ENCODE measurements at regions not wholly inside any gene's neighbourhood (a gene's known extent, or its start where the extent isn't known, plus 50 kb on each side); places are given as distances from the start of the nearest gene placed in this dataset.

DNA sequence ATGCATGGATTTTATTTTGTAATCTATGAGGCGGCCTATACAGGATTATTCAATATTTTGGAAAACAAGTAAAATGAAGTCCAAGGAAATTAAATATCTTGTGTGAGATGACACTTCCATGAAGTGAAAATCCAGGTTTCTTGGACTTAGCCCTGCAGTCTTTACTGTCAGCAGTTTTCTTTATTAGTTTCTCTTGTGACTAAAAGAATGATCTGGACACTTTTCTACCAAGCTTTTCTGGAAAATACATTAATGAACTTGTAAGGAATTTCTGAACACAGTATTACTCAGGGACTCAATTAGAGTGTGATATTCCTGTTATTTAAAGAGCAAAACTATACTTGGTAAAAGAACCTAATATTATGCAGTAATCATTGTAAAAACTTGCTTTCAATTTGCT, 610.4 kb upstream of the SLC8A1 start:
- H3K9me3 ChIP-seq (ENCODE audit: insufficient read depth, low read depth): no peaks in the 10 kb centered on the region
- no peak overlapping the region for H3K4me2 ChIP-seq
- no TSS peak for BruUV-seq (replicated peaks)
- no peaks in the 10 kb centered on the region for H3K27me3 ChIP-seq (ENCODE audit: insufficient read depth, low read depth)
- H3K4me3 ChIP-seq: no peak overlapping the region
- no peaks in the 10 kb centered on the region for H4K20me1 ChIP-seq (ENCODE audit: insufficient read depth)
- DNase-seq: no peak
- CTCF ChIA-PET: no interaction called here
- POLR2A ChIA-PET (ENCODE audit: unreplicated experiment): no interaction called here
- no peaks in the 10 kb centered on the region for H3K79me2 ChIP-seq (ENCODE audit: low read depth)
- no peak overlapping the region for H3K27ac ChIP-seq
- H3K9me2 ChIP-seq (ENCODE audit: insufficient read depth): 0 out of 2 replicates have a peak, but pooled peaks cover 4% of the 10 kb centered on the region
- TF ChIP-seq, protein P1, sequence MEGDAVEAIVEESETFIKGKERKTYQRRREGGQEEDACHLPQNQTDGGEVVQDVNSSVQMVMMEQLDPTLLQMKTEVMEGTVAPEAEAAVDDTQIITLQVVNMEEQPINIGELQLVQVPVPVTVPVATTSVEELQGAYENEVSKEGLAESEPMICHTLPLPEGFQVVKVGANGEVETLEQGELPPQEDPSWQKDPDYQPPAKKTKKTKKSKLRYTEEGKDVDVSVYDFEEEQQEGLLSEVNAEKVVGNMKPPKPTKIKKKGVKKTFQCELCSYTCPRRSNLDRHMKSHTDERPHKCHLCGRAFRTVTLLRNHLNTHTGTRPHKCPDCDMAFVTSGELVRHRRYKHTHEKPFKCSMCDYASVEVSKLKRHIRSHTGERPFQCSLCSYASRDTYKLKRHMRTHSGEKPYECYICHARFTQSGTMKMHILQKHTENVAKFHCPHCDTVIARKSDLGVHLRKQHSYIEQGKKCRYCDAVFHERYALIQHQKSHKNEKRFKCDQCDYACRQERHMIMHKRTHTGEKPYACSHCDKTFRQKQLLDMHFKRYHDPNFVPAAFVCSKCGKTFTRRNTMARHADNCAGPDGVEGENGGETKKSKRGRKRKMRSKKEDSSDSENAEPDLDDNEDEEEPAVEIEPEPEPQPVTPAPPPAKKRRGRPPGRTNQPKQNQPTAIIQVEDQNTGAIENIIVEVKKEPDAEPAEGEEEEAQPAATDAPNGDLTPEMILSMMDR (conservative IDR thresholded peaks at IDR 0.05): no peak
- TF ChIP-seq EZH2 (IDR thresholded peaks at IDR 0.05; ENCODE audit: low read depth): no peak
- no peak overlapping the region for H2AFZ ChIP-seq
- no peaks in the 10 kb centered on the region for H3F3A ChIP-seq (ENCODE audit: insufficient read depth, low read depth)
- H3K4me1 ChIP-seq (replicated peaks; ENCODE audit: insufficient read depth): no peaks in the 10 kb centered on the region
- H3K36me3 ChIP-seq (ENCODE audit: low read depth): no peaks in the 10 kb centered on the region
- intact Hi-C loops (cut with micrococcal nuclease; ENCODE audit: unreplicated experiment): no loop called here

- POLR2A ChIA-PET (ENCODE audit: unreplicated experiment): no interaction called here
- no TSS peak for BruUV-seq (replicated peaks)
Measured at GRCh38 chr2:41066168-41066567, 614.3 kb upstream of the SLC8A1 start.

GRCh38 chr2:41068740-41069139, 616.9 kb upstream of the SLC8A1 start:
- DNase-seq: no peak
- TF ChIP-seq, protein P1 (conservative IDR thresholded peaks at IDR 0.05): no peak
- no peak for TF ChIP-seq EZH2 (IDR thresholded peaks at IDR 0.05; ENCODE audit: low read depth)
- no peak overlapping the region for H3K27ac ChIP-seq
- no peak overlapping the region for H2AFZ ChIP-seq
- no peaks in the 10 kb centered on the region for H3F3A ChIP-seq (ENCODE audit: insufficient read depth, low read depth)
- 0 out of 2 replicates have a peak, but pooled peaks cover 4% of the 10 kb centered on the region for H3K9me2 ChIP-seq (ENCODE audit: insufficient read depth)
- H4K20me1 ChIP-seq (ENCODE audit: insufficient read depth): no peaks in the 10 kb centered on the region
- no peak overlapping the region for H3K4me3 ChIP-seq
- POLR2A ChIA-PET (ENCODE audit: unreplicated experiment): no interaction called here
- H3K79me2 ChIP-seq (ENCODE audit: low read depth): no peaks in the 10 kb centered on the region
- BruUV-seq (replicated peaks): no TSS peak
- H3K4me1 ChIP-seq (replicated peaks; ENCODE audit: insufficient read depth): no peaks in the 10 kb centered on the region
- no peaks in the 10 kb centered on the region for H3K36me3 ChIP-seq (ENCODE audit: low read depth)
- H3K27me3 ChIP-seq (ENCODE audit: insufficient read depth, low read depth): no peaks in the 10 kb centered on the region
- intact Hi-C loops (cut with micrococcal nuclease; ENCODE audit: unreplicated experiment): no loop called here
- CTCF ChIA-PET: no interaction called here
- H3K4me2 ChIP-seq: no peak overlapping the region
- no peaks in the 10 kb centered on the region for H3K9me3 ChIP-seq (ENCODE audit: insufficient read depth, low read depth)

More at GRCh38 chr2:41066168-41066567, 614.3 kb upstream of the SLC8A1 start:
- no peaks in the 10 kb centered on the region for H3K79me2 ChIP-seq (ENCODE audit: low read depth)
- H2AFZ ChIP-seq: no peak overlapping the region
- no peak overlapping the region for H3K4me2 ChIP-seq
- intact Hi-C loops (cut with micrococcal nuclease; ENCODE audit: unreplicated experiment): no loop called here
- no peak overlapping the region for H3K27ac ChIP-seq
- H3K9me2 ChIP-seq (ENCODE audit: insufficient read depth): 0 out of 2 replicates have a peak, but pooled peaks cover 4% of the 10 kb centered on the region
- H3F3A ChIP-seq (ENCODE audit: insufficient read depth, low read depth): no peaks in the 10 kb centered on the region
- H3K36me3 ChIP-seq (ENCODE audit: low read depth): no peaks in the 10 kb centered on the region
- DNase-seq: no peak
- H3K4me3 ChIP-seq: no peak overlapping the region
- CTCF ChIA-PET: no interaction called here
- no peaks in the 10 kb centered on the region for H3K4me1 ChIP-seq (replicated peaks; ENCODE audit: insufficient read depth)
- no peaks in the 10 kb centered on the region for H4K20me1 ChIP-seq (ENCODE audit: insufficient read depth)
- TF ChIP-seq EZH2 (IDR thresholded peaks at IDR 0.05; ENCODE audit: low read depth): no peak
- TF ChIP-seq, protein P1 (conservative IDR thresholded peaks at IDR 0.05): no peak
- H3K27me3 ChIP-seq (ENCODE audit: insufficient read depth, low read depth): no peaks in the 10 kb centered on the region
- H3K9me3 ChIP-seq (ENCODE audit: insufficient read depth, low read depth): no peaks in the 10 kb centered on the region

Data from PC-9 (cell line).